PC-9 (cell line): ENCODE measurements at regions not wholly inside any gene's neighbourhood (a gene's known extent, or its start where the extent isn't known, plus 50 kb on each side); places are given as distances from the start of the nearest gene placed in this dataset.

ENCODE experiments used
- BruUV-seq: library from RNA; stranded (reverse); fragments of 400-500 nt; replicated peaks from 2 replicates; lab custom pipeline; 2021; lab: Mats Ljungman, UMichigan
- CTCF ChIA-PET: fragments of 300-600 bp; sonication (Branson Sonifier 250); formaldehyde crosslinking; loops from one replicate; lab custom pipeline; 2022; ENCODE audit warnings: antibody characterized with exemption; lab: Charles Lee
- POLR2A ChIA-PET: fragments of 300-600 bp; sonication (Branson Sonifier 250); formaldehyde crosslinking; loops from one replicate; lab custom pipeline; 2022; ENCODE audit warnings: antibody characterized with exemption; ENCODE audit not compliant: unreplicated experiment; lab: Charles Lee
- DNase-seq, 2 experiments: peaks; one replicate each; pipeline versions ENCODE4 v3.0.0 to v3.0.0-alpha.2; 2015 to 2022; ENCODE audit warnings: mixed read lengths in 1 of 2
- H2AFZ ChIP-seq: fragments of 200-600 bp; sonication (generic); 2 replicates; pipeline ENCODE4 v1.8.1; 2017; ENCODE audit warnings: antibody characterized with exemption
- H3F3A ChIP-seq: fragments of 200-600 bp; sonication (generic); 2 replicates; pipeline ENCODE4 v1.8.1; 2017; ENCODE audit warnings: antibody characterized with exemption, mild to moderate bottlenecking, low read depth; ENCODE audit not compliant: insufficient read depth
- H3K27ac ChIP-seq: fragments of 200-600 bp; sonication (generic); 2 replicates; pipeline ENCODE4 v1.6.1; 2016; ENCODE audit warnings: mixed run types
- H3K27me3 ChIP-seq: fragments of 200-600 bp; sonication (generic); 2 replicates; pipeline ENCODE4 v1.6.1; 2016; ENCODE audit warnings: low read depth, mixed run types; ENCODE audit not compliant: insufficient read depth
- H3K36me3 ChIP-seq: fragments of 200-600 bp; sonication (generic); 2 replicates; pipeline ENCODE4 v1.6.1; 2016; ENCODE audit warnings: low read depth, mixed run types
- H3K4me1 ChIP-seq: fragments of 200-600 bp; sonication (generic); replicated peaks from 2 replicates; pipeline ENCODE4 v1.6.1; 2016; ENCODE audit warnings: mixed run types; ENCODE audit not compliant: insufficient read depth
- H3K4me2 ChIP-seq: fragments of 200-600 bp; sonication (generic); 2 replicates; pipeline ENCODE4 v1.6.1; 2017; ENCODE audit warnings: mixed run types
- H3K4me3 ChIP-seq: fragments of 200-600 bp; sonication (generic); 2 replicates; pipeline ENCODE4 v1.6.1; 2016; ENCODE audit warnings: mixed run types
- H3K79me2 ChIP-seq: fragments of 200-600 bp; sonication (generic); 2 replicates; pipeline ENCODE4 v1.6.1; 2017; ENCODE audit warnings: low read depth, mixed run types
- H3K9me2 ChIP-seq: fragments of 200-600 bp; sonication (generic); 2 replicates; pipeline ENCODE4 v1.8.1; 2017; ENCODE audit warnings: mild to moderate bottlenecking; ENCODE audit not compliant: insufficient read depth
- H3K9me3 ChIP-seq: fragments of 200-600 bp; sonication (generic); 2 replicates; pipeline ENCODE4 v1.8.1; 2016; ENCODE audit warnings: low read depth; ENCODE audit not compliant: insufficient read depth
- H4K20me1 ChIP-seq: fragments of 200-600 bp; sonication (generic); 2 replicates; pipeline ENCODE4 v1.8.1; 2017; ENCODE audit not compliant: insufficient read depth
- CTCF ChIP-seq: fragments of 200-600 bp; sonication (generic); conservative IDR thresholded peaks from 2 replicates; pipeline ENCODE4 v1.6.1; 2017; ENCODE audit warnings: mixed run types, antibody characterized with exemption, mild to moderate bottlenecking, moderate library complexity
- EZH2 ChIP-seq: fragments of 200-600 bp; sonication (generic); IDR thresholded peaks from 2 replicates; pipeline ENCODE4 v1.8.0; 2017; ENCODE audit warnings: antibody characterized with exemption, low read depth
- intact Hi-C: fragments of 100-400 bp; cut with micrococcal nuclease; formaldehyde crosslinking; loops from one replicate; pipeline ENCODE4 v1.10.0; 2022; ENCODE audit not compliant: unreplicated experiment

- no peak overlapping the region for H3K27ac ChIP-seq
- no peaks in the 10 kb centered on the region for H3K4me1 ChIP-seq
- no peaks in the 10 kb centered on the region for H3K9me2 ChIP-seq
- no peak overlapping the region for H3K4me2 ChIP-seq
- no peak for TF ChIP-seq CTCF
- TF ChIP-seq EZH2, result no peak
- H3K36me3 ChIP-seq, result no peaks in the 10 kb centered on the region
- H3K79me2 ChIP-seq, result no peaks in the 10 kb centered on the region
- intact Hi-C loops, result no loop called here
- no peak overlapping the region for H3K4me3 ChIP-seq
- no TSS peak for BruUV-seq
- no peaks in the 10 kb centered on the region for H3F3A ChIP-seq
- no peak overlapping the region for H2AFZ ChIP-seq
- no peaks in the 10 kb centered on the region for H3K9me3 ChIP-seq
- no peaks in the 10 kb centered on the region for H4K20me1 ChIP-seq
- POLR2A ChIA-PET, result no interaction called here
- CTCF ChIA-PET, result no interaction called here
- no peaks in the 10 kb centered on the region for H3K27me3 ChIP-seq
- DNase-seq, result no peak
These were observed 1568.7 kb downstream of the RPA4 start for GRCh38 chrX:98452456-98452855.

- CTCF ChIA-PET, result no interaction called here
- H3K36me3 ChIP-seq, result no peaks in the 10 kb centered on the region
- no peaks in the 10 kb centered on the region for H3K4me1 ChIP-seq
- no peak overlapping the region for H2AFZ ChIP-seq
- no peaks in the 10 kb centered on the region for H4K20me1 ChIP-seq
- POLR2A ChIA-PET, result no interaction called here
- H3K27ac ChIP-seq, result no peak overlapping the region
- no peaks in the 10 kb centered on the region for H3K9me3 ChIP-seq
- DNase-seq, result no peak
- H3K79me2 ChIP-seq, result no peaks in the 10 kb centered on the region
- no peaks in the 10 kb centered on the region for H3K27me3 ChIP-seq
- H3K9me2 ChIP-seq, result no peaks in the 10 kb centered on the region
- BruUV-seq, result no TSS peak
- intact Hi-C loops, result no loop called here
- H3K4me2 ChIP-seq, result no peak overlapping the region
- TF ChIP-seq CTCF (no peak), EZH2 (no peak)
- H3F3A ChIP-seq, result no peaks in the 10 kb centered on the region
- H3K4me3 ChIP-seq, result no peak overlapping the region
These were observed 1576.0 kb downstream of the RPA4 start for GRCh38 chrX:98459669-98460068.

- H4K20me1 ChIP-seq, result no peaks in the 10 kb centered on the region
- no peak overlapping the region for H3K4me2 ChIP-seq
- no peaks in the 10 kb centered on the region for H3K9me3 ChIP-seq
- no TSS peak for BruUV-seq
- DNase-seq, result no peak
- ChIA-PET POLR2A (no interaction called here), CTCF (no interaction called here)
- no peaks in the 10 kb centered on the region for H3K36me3 ChIP-seq
- H3K9me2 ChIP-seq, result no peaks in the 10 kb centered on the region
- no peaks in the 10 kb centered on the region for H3K4me1 ChIP-seq
- no peak overlapping the region for H3K4me3 ChIP-seq
- no peaks in the 10 kb centered on the region for H3K27me3 ChIP-seq
- no peaks in the 10 kb centered on the region for H3F3A ChIP-seq
- H3K79me2 ChIP-seq, result no peaks in the 10 kb centered on the region
- intact Hi-C loops, result no loop called here
- TF ChIP-seq EZH2 (no peak), CTCF (no peak)
- H2AFZ ChIP-seq, result no peak overlapping the region
- H3K27ac ChIP-seq, result no peak overlapping the region
These were observed 1596.9 kb downstream of the RPA4 start for GRCh38 chrX:98480606-98481005.
